NCI-H187 treated with DMSO at 0.1 percent for 48 hours (cell line): ENCODE measurements at regions not wholly inside any gene's neighbourhood (a gene's known extent, or its start where the extent isn't known, plus 50 kb on each side); places are given as distances from the start of the nearest gene placed in this dataset.
"Not testable (repeated sequence)": the region's sequence is repeated elsewhere in the genome, so short reads cannot be mapped to it uniquely, and the experiment has no call there.

Experiments
- DNase-seq: peaks from one replicate; lab custom pipeline; 2025; lab: John Stamatoyannopoulos, UW

DNA sequence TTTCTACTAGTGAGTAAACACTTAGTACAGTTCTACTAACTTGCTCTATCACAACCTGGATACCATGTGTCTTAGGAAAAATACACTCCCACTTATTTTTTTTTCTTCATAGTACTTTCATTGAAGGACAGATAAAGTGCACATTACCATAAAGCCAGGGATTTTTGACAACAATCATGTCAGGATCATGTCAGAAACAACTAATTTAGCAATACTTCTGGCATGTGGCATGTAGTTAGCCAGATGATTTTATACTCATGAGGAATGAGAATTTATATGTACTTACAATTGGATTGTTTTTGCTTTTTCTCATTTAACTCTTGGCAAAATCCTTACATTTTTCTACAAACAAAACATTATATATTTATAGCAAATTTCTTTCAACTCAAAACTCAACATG, 630.7 kb upstream of the GRM3 start:
- DNase-seq = peak; percentile 19

DNA sequence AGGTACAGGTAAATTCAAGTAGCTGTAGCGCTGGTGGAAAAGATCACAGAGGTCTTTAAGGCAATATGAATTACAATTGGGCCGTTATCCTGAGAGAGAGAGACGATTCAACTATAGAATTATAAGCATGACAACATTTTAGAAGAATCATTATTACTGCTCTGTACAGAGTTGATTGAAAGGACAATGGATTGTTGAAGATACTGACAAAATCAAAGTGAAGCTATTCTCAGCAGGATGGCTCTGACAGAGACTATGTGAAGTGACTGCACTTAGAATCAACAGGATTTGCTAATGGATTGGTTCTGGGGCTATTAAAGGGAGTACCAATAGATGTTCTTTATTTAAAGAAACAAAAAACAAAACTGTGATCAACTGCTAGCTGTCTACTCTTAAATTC, 634.8 kb upstream of the GRM3 start:
- DNase-seq = no peak

GRCh38 chr7:86006909-86007308, 636.8 kb upstream of the GRM3 start:
- DNase-seq = no peak

DNA sequence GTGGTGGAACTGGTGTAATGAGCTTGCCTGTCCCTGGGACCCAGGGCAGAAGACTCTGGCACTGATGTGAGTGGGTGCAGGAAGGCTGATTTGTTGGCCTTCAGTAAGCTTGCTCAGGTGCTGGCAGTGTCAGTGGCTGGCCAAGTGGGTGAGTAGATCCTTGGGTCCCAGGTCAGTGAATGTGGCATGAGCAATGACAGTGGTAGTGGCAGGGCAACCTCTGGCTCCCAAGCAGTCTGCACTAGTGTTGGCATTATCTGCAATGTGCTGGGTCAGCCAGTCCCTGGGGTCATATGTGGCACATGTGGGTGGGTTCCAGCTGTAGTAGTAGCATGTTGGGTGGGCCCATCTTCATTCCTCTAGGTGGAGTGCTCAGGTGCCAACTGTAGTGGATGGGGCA, 640.9 kb upstream of the GRM3 start:
- DNase-seq = no peak

- no peak for DNase-seq
Measured at GRCh38 chr7:85997515-85997914, 646.2 kb upstream of the GRM3 start.

DNA sequence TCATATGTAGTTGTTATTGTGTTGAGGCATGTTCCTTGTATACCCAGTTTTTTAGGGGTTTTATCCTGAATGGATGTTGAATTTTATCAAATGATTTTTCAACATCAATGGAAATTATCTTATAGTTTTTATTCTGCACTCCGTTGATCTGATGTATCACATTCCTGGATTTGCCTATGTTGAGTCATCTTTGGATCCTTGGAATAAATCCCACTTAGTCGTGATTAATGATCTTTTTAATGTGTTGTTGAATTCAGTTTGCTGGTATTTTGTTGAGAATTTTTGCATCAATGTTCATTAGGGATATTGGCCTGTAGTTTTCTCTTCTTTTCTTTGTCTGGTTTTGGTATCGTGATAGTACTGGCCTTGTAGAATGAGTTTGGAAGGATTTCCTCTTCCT, 648.6 kb upstream of the GRM3 start:
- no peak for DNase-seq

DNA sequence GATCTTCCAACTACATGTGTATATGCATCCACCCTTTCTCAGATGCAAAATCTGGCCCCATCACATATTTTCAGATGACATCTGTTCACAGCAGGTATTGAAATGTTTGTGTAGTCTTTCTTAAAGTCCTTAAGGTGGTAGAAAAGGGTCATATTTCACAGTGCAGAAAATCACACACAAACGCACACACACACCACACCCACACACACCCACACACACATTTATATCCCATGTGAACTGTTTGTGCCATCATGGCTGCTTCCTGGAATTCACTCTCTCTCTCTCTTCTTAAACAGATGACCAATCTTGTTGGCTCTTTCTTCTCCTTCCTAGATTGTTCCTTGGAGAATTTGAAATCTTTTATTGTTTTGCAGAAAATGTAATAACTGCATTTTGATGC, 663.0 kb upstream of the GRM3 start:
- no peak for DNase-seq

GRCh38 chr7:85974176-85974575, 669.5 kb upstream of the GRM3 start:
- no peak for DNase-seq

- no peak for DNase-seq
Measured at GRCh38 chr7:85972504-85973141, 671.1 kb upstream of the GRM3 start.

- no peak for DNase-seq
Measured at GRCh38 chr7:85954961-85955360, 688.7 kb upstream of the GRM3 start.

DNA sequence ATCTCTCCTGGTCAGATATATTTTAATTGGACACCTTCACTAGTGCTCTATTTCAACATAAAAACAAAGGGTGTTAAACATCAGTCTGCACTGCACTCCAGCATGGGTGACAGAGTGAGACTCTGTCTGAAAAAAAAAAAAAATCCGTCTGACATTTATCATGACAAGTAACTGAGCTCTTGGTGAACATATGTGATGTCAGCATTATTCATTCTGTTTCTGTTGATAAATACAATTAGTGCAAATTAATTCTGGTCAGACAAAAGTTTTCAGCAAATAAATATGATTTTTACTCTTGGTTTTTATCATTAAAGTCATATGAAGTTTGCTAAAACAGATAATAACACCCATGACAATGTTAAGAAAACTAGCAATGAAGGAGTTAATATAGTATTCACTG, 692.8 kb upstream of the GRM3 start:
- no peak for DNase-seq

- DNase-seq = no peak
Measured at GRCh38 chr7:85950418-85950817, 693.3 kb upstream of the GRM3 start.

DNA sequence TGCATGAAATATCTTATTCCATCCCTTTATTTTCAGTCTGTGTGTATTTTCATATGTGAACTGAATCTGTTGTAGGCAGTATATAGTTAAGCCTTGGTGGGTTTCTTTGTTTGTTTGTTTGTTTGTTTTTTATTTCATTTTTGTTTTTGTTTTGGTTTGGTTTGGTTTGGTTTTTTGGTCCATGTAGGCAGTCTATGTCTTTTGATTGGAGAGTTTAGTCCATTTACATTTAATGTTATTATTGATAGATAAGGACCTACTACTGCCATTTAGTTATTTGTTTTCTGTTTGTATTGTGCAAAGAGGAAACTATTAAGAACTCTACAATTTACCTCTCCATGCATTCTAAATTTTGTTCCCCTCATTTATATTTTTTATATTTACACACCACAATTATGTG, 695.9 kb upstream of the GRM3 start:
- no peak for DNase-seq

DNA sequence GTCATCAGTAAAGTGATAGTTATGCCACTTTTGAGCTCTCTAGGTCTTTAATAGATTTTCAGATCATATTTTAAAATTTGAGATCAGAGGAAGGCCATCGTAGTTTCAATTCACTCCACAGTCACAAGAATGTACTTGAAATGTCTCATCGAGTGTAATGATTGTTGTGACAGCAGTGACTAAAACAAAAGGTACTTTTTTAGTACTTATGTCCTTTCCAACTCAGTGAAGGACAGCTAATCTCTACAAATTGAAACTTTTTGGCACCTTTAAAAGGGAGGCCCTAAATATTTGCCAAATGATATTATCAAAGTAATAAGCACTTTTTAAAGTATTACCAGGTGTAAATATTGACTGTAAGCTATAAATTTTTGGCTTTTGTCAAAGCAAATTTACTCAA, 702.9 kb upstream of the GRM3 start:
- DNase-seq = no peak

- DNase-seq = no peak
Measured at GRCh38 chr7:85931919-85932318, 711.8 kb upstream of the GRM3 start.

GRCh38 chr7:85928500-85928899, 715.2 kb upstream of the GRM3 start:
- DNase-seq = no peak

DNA sequence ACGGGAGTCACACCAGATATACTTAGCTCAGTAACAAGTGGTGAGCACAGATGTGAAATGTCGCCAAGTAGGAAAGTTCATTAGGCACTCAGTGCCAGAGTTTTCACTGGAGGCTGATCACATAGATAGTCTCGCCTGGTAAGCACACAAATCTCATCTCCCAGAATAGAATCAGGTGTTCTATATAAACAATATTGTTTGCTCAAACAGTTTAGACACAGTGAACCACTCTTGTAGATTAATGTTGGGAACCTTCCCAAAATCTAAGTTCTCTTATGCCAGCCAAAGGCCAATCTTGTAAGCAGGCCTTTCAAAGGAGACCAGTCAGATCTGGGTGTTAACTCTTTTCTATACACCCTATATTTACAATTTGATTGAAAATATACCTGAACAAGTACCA, 716.5 kb upstream of the GRM3 start:
- DNase-seq = no peak

GRCh38 chr7:85924062-85924461, 719.6 kb upstream of the GRM3 start:
- no peak for DNase-seq

- no peak for DNase-seq
Measured at GRCh38 chr7:85916016-85916415, 727.7 kb upstream of the GRM3 start.

GRCh38 chr7:85914437-85914836, 727.6 kb upstream of the SEMA3D start:
- no peak for DNase-seq

DNA sequence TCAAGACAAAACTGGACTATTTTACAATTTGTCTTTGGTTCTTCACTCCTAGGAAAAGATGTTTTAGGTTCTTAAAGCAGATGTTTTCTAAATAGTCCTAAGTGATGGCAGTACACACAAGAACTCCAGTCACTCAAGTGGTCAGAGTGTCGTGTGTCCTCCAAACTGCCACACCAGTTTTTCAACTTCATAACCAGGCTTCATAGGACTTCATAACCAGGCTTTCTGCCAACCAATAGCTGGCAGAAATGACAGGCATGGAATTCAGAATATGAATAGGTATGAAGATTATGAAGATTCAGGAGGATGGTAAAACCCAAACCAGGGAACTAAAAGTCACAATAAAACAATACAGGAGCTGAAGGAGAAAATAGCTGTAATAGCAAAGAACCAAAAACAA, 721.2 kb upstream of the SEMA3D start:
- no peak for DNase-seq

DNA sequence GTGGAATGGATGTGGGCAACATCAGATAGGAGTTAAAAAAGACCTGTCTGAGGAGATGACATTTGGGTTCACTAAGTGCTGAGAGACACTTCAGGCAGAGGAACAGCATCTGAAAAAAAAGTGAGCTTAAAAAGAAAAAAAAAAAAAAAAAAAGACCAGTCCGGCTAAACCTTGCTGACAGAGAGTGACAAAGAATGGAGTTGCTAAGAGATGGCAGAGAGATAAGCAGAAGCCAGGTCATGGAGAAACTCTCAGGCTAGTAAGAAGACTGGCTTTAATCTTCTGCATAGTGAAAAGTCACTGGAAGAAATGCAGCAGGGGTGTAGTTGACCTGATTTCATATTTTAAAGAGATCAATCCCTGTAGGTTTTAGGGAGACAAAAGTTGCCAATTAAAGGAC, 711.1 kb upstream of the SEMA3D start:
- DNase-seq = no peak

- no peak for DNase-seq
Measured at GRCh38 chr7:85896531-85896930, 709.7 kb upstream of the SEMA3D start.

- DNase-seq = no peak
Measured at GRCh38 chr7:85895835-85896234, 709.0 kb upstream of the SEMA3D start.

GRCh38 chr7:85891900-85892299, 705.0 kb upstream of the SEMA3D start:
- not testable (repeated sequence) for DNase-seq
